SU-DHL-6 (cell line): ENCODE measurements at regions not wholly inside any gene's neighbourhood (a gene's known extent, or its start where the extent isn't known, plus 50 kb on each side); places are given as distances from the start of the nearest gene placed in this dataset.

Source experiments
- H2AFZ ChIP-seq: fragments of 200-600 bp; sonication (generic); 2 replicates; pipeline ENCODE4 v1.6.1; 2014; ENCODE audit warnings: low read depth, mild to moderate bottlenecking, moderate library complexity, mixed read lengths, antibody characterized with exemption, low read length; ENCODE audit not compliant: severe bottlenecking
- H3F3A ChIP-seq: fragments of 200-600 bp; shearing (Covaris generic); 2 replicates; pipeline ENCODE4 v1.6.0; 2016; ENCODE audit warnings: antibody characterized with exemption, mild to moderate bottlenecking; ENCODE audit not compliant: insufficient read depth
- H3K27ac ChIP-seq: fragments of 200-600 bp; sonication (generic); 2 replicates; pipeline ENCODE4 v1.5.1; 2016; ENCODE audit warnings: low read depth, mild to moderate bottlenecking, low read length, moderate library complexity, mixed read lengths
- H3K27me3 ChIP-seq: fragments of 200-600 bp; sonication (generic), shearing (Covaris generic); 2 replicates; pipeline ENCODE4 v1.6.0; 2014; ENCODE audit warnings: mild to moderate bottlenecking, low read length
- H3K36me3 ChIP-seq: fragments of 200-600 bp; sonication (generic); 2 replicates; pipeline ENCODE4 v1.6.1; 2014; ENCODE audit warnings: mild to moderate bottlenecking, low read length, mixed read lengths
- H3K4me2 ChIP-seq: fragments of 300-600, 200-600 bp; shearing (Covaris generic), sonication (generic); 2 replicates; pipeline ENCODE4 v1.6.0; 2014; ENCODE audit warnings: low read length, low read depth, mild to moderate bottlenecking; ENCODE audit not compliant: poor library complexity, severe bottlenecking
- H3K4me3 ChIP-seq: fragments of 200-600 bp; sonication (generic); 2 replicates; pipeline ENCODE4 v1.5.1; 2014; ENCODE audit warnings: antibody characterized with exemption, low read length, mild to moderate bottlenecking, mixed read lengths; ENCODE audit not compliant: insufficient read depth, poor library complexity, severe bottlenecking
- H3K79me2 ChIP-seq: fragments of 200-600 bp; sonication (generic); 2 replicates; pipeline ENCODE4 v1.6.1; 2014; ENCODE audit warnings: mild to moderate bottlenecking, low read length, moderate library complexity; ENCODE audit not compliant: insufficient read depth
- H3K9ac ChIP-seq: fragments of 200-600 bp; sonication (generic); 2 replicates; pipeline ENCODE4 v1.7.0; 2014; ENCODE audit warnings: mild to moderate bottlenecking, low read length
- H3K9me2 ChIP-seq: fragments of 200-600 bp; sonication (generic); replicated peaks from 2 replicates; pipeline ENCODE4 v1.6.1; 2014; ENCODE audit warnings: low read length; ENCODE audit not compliant: insufficient read depth
- H3K9me3 ChIP-seq: fragments of 200-600 bp; sonication (generic); 2 replicates; pipeline ENCODE4 v1.6.1; 2014; ENCODE audit warnings: low read length, mixed read lengths; ENCODE audit not compliant: insufficient read depth
- H4K20me1 ChIP-seq: fragments of 200-600 bp; sonication (generic); 2 replicates; pipeline ENCODE4 v1.6.1; 2014; ENCODE audit warnings: low read depth, mild to moderate bottlenecking, antibody characterized with exemption, low read length, moderate library complexity, mixed read lengths
- CTCF ChIP-seq: fragments of 200-600 bp; sonication (generic); IDR thresholded peaks from one replicate; pipeline ENCODE4 v1.5.1; 2017; ENCODE audit warnings: antibody characterized with exemption, mild to moderate bottlenecking, low read length, moderate library complexity; ENCODE audit not compliant: insufficient read depth, poor library complexity, severe bottlenecking
- EZH2phosphoT487 ChIP-seq: fragments of 200-600 bp; sonication (generic), shearing (Covaris generic); conservative IDR thresholded peaks from 2 replicates; pipeline ENCODE4 v1.6.1; 2018; ENCODE audit warnings: mild to moderate bottlenecking, antibody characterized with exemption, low read length, moderate library complexity, mixed read lengths

GRCh38 chr2:210839450-210839849 is 283.1 kb downstream of the CPS1 start:
- H3K27ac ChIP-seq = no peak overlapping the region
- no peaks in the 10 kb centered on the region for H3K9me3 ChIP-seq
- H3K4me3 ChIP-seq = no peak overlapping the region
- TF ChIP-seq EZH2phosphoT487 (no peak), CTCF (no peak)
- no peaks in the 10 kb centered on the region for H3K36me3 ChIP-seq
- H3K4me2 ChIP-seq = no peak overlapping the region
- H3K9me2 ChIP-seq = no peaks in the 10 kb centered on the region
- H3K79me2 ChIP-seq = no peaks in the 10 kb centered on the region
- no peaks in the 10 kb centered on the region for H4K20me1 ChIP-seq
- H3K27me3 ChIP-seq = no peaks in the 10 kb centered on the region
- no peak overlapping the region for H3K9ac ChIP-seq
- H2AFZ ChIP-seq = no peak overlapping the region
- no peaks in the 10 kb centered on the region for H3F3A ChIP-seq

GRCh38 chr2:210842896-210843295 is 286.5 kb downstream of the CPS1 start:
- H3K36me3 ChIP-seq = no peaks in the 10 kb centered on the region
- TF ChIP-seq EZH2phosphoT487 (no peak), CTCF (no peak)
- H3K4me3 ChIP-seq = no peak overlapping the region
- H3K27me3 ChIP-seq = no peaks in the 10 kb centered on the region
- no peak overlapping the region for H3K9ac ChIP-seq
- no peaks in the 10 kb centered on the region for H3K9me2 ChIP-seq
- no peak overlapping the region for H2AFZ ChIP-seq
- H3K79me2 ChIP-seq = no peaks in the 10 kb centered on the region
- H3F3A ChIP-seq = no peaks in the 10 kb centered on the region
- no peak overlapping the region for H3K27ac ChIP-seq
- no peaks in the 10 kb centered on the region for H3K9me3 ChIP-seq
- no peaks in the 10 kb centered on the region for H4K20me1 ChIP-seq
- H3K4me2 ChIP-seq = no peak overlapping the region

GRCh38 chr2:210844016-210844415 is 287.6 kb downstream of the CPS1 start:
- H3K9ac ChIP-seq = no peak overlapping the region
- H3K9me3 ChIP-seq = no peaks in the 10 kb centered on the region
- H2AFZ ChIP-seq = no peak overlapping the region
- TF ChIP-seq EZH2phosphoT487 (no peak), CTCF (no peak)
- H3K79me2 ChIP-seq = no peaks in the 10 kb centered on the region
- H3K4me2 ChIP-seq = no peak overlapping the region
- H3K27ac ChIP-seq = no peak overlapping the region
- H3F3A ChIP-seq = no peaks in the 10 kb centered on the region
- no peaks in the 10 kb centered on the region for H3K36me3 ChIP-seq
- H3K27me3 ChIP-seq = no peaks in the 10 kb centered on the region
- no peaks in the 10 kb centered on the region for H4K20me1 ChIP-seq
- H3K9me2 ChIP-seq = no peaks in the 10 kb centered on the region
- H3K4me3 ChIP-seq = no peak overlapping the region
